Brain microvascular endothelial cell (primary cell): ENCODE measurements at regions not wholly inside any gene's neighbourhood (a gene's known extent, or its start where the extent isn't known, plus 50 kb on each side); places are given as distances from the start of the nearest gene placed in this dataset.

Source experiments
- DNase-seq: peaks from one replicate; pipeline ENCODE4 v3.0.0-alpha.2; 2020
- H3K27ac ChIP-seq: fragments of 250-450 bp; sonication (Bioruptor Pico); 2 replicates; pipeline ENCODE4 v1.5.1; 2020; ENCODE audit warnings: mild to moderate bottlenecking, moderate library complexity
- H3K27me3 ChIP-seq: fragments of 250-450 bp; sonication (Bioruptor Pico); replicated peaks from 2 replicates; pipeline ENCODE4 v1.5.1; 2020; ENCODE audit warnings: mild to moderate bottlenecking
- H3K36me3 ChIP-seq: fragments of 250-450 bp; sonication (Bioruptor Pico); replicated peaks from 2 replicates; pipeline ENCODE4 v1.5.1; 2020; ENCODE audit warnings: mild to moderate bottlenecking
- H3K4me3 ChIP-seq: 2 replicates; pipeline ENCODE4 v1.5.1; 2011; ENCODE audit warnings: low read depth, mild to moderate bottlenecking, control low read depth, low read length, moderate library complexity
- in situ Hi-C: cut with HindIII; loops from 2 replicates; pipeline ENCODE4 v1.10.0; 2017; ENCODE audit warnings: low sequenced_read_pairs, low pct_ligation_motif_present
- TF ChIP-seq, protein P1 (sequence below): IDR thresholded peaks from 2 replicates; pipeline ENCODE4 v1.5.1; 2011; ENCODE audit warnings: low read depth, mild to moderate bottlenecking, moderate library complexity, low read length, control low read depth, inconsistent platforms; ENCODE audit errors: missing control alignments

DNA sequence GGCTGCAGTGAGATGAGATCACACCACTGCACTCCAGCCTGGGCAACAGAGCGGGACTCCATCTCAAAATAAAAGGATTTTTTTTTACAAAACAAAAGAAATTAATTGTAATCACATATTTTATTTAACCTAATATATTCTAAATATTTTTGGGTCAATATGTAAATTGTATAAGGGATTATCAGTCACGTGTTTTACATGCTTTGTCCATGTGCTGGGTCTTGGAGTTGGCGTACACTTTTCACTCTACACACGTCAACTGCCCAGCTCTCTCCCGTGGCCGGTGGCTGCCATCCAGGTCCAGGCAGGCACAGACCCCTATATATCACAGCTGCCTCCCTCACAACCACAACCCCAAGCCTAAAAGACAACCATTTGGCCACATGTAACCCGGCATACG lies 68.1 kb downstream of the RBFOX3 start:
- Histone ChIP-seq H3K27me3 (no peaks in the 10 kb centered on the region), H3K36me3 (no peaks in the 10 kb centered on the region), H3K27ac (no peak overlapping the region), H3K4me3 (no peak overlapping the region)
- TF ChIP-seq, protein P1, sequence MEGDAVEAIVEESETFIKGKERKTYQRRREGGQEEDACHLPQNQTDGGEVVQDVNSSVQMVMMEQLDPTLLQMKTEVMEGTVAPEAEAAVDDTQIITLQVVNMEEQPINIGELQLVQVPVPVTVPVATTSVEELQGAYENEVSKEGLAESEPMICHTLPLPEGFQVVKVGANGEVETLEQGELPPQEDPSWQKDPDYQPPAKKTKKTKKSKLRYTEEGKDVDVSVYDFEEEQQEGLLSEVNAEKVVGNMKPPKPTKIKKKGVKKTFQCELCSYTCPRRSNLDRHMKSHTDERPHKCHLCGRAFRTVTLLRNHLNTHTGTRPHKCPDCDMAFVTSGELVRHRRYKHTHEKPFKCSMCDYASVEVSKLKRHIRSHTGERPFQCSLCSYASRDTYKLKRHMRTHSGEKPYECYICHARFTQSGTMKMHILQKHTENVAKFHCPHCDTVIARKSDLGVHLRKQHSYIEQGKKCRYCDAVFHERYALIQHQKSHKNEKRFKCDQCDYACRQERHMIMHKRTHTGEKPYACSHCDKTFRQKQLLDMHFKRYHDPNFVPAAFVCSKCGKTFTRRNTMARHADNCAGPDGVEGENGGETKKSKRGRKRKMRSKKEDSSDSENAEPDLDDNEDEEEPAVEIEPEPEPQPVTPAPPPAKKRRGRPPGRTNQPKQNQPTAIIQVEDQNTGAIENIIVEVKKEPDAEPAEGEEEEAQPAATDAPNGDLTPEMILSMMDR = no peak
- DNase-seq = no peak
- in situ Hi-C loops = no loop called here

DNA sequence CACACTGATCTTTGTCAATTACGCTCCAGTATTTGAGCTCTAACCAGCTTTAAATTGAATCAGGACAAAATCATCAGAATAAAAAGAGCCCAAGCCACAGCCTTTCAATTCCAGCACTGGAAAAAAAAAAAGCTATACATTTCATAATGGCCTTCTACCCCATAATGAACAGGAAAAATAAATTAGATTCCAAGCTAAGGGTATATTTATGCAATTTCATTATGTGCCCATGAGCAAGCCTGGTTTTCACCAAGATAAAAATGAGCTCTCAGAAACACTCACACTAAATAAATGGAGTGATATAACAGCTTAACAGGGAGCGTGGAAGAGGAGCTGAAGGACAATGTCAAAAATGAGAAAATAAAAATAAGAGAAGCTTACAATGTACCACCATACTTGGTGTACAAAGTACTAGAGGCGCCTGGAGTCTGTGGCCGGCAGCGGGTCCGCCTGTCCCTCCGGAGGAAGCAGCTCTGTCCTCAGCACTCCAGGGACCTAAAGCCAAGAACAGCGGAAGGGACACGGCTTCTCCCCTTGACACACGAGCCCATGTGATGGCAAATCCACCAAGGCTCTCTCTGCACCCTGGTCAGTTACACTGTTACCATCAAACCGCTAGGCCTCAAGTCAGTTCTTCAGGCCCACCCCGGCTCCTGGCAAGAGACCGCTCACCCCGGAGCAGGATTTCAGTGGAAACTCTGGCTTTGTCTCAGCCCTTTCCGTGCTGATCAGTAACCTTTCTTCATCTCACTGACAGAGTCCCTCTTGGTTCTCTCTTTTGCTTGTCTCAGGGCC lies 69.6 kb downstream of the RBFOX3 start:
- in situ Hi-C loops = no loop called here
- Histone ChIP-seq H3K27me3 (no peaks in the 10 kb centered on the region), H3K4me3 (no peak overlapping the region), H3K27ac (no peak overlapping the region), H3K36me3 (no peaks in the 10 kb centered on the region)
- DNase-seq = no peak
- TF ChIP-seq, protein P1 = no peak

DNA sequence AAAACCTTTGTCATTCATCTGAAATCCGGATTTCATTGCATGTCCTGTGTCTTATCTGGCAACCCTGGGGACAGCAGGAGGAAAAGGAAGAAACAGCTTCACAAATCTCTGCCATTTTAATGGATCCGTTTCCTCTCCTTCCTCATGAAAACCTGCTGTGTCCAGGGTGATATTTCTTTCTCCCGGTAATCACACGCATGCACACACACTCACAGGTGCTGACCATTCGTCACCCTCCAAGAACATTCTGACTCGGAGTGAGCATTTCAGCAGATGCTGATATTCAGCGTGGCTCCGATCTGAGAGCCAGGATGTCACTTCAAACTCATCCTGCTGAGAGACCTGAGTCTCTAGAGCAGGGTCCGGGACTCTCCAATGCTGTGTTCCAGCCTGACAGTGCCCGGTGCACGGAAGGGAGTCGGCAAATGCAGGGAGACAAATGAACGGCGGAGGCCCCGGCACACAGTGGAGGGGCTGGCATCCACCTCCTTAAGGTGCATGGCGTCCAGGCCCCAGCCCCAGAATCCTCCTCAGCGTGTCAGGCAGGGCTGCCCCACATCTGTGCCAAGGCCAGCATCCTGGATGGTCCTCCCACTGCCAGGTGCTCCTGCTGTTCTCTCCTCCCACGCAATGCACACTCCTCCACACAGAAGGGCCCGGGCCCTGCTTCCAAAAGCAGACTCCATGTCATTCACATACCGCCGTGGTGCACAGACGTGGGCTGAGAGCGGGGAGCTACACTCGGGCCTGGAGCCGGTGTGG lies 70.7 kb downstream of the RBFOX3 start:
- TF ChIP-seq, protein P1 = no peak
- no peak for DNase-seq
- in situ Hi-C loops = no loop called here
- no peak overlapping the region for H3K4me3 ChIP-seq
- no peaks in the 10 kb centered on the region for H3K36me3 ChIP-seq
- H3K27me3 ChIP-seq = no peaks in the 10 kb centered on the region
- H3K27ac ChIP-seq = no peak overlapping the region

DNA sequence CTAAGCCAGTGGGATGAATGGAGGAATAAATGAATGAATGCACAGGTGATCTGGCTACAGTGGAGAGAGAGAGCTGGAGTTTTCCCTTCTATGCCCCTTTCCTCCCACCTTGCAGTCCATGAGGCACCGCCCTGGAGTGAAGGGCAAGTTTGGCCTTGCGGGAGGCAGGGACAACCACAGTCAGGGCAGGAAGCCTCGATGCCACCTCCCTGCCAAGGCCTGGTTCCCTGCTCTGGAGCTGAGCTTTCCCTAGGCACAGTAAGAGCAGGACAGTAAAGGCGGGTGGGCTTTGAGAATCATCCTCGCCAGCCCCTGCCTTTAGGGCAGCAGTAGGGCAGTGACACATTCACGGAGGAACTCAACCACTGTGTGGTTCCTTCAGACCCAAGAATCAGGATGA lies 72.6 kb downstream of the RBFOX3 start:
- in situ Hi-C loops = no loop called here
- TF ChIP-seq, protein P1 = no peak
- Histone ChIP-seq H3K27me3 (no peaks in the 10 kb centered on the region), H3K36me3 (no peaks in the 10 kb centered on the region), H3K4me3 (no peak overlapping the region), H3K27ac (no peak overlapping the region)
- DNase-seq = no peak

DNA sequence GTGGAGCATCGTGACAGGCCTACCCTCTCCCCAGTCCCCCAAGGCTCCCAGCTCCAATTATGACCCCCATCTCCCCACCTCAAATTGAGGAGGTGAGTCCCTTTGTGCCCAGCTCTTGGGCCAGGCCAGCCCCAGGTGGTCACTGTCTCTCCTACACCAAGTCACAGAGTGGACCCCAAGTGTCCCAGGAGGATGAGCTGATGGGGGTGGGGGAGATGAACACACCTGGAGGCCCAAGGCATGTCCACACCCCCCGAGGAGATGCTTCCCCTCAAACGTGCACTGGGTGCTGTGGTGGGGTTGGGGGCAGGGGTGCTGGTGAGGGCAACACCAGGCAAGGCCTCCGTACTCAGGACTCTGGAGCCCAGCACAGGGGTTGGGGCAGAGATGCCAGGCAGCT lies 73.2 kb downstream of the RBFOX3 start:
- Histone ChIP-seq H3K27ac (no peak overlapping the region), H3K4me3 (no peak overlapping the region), H3K27me3 (no peaks in the 10 kb centered on the region), H3K36me3 (no peaks in the 10 kb centered on the region)
- no peak for DNase-seq
- TF ChIP-seq, protein P1 = no peak
- in situ Hi-C loops = no loop called here
